Astrocyte (in vitro differentiated cells and primary cell): ENCODE measurements at regions not wholly inside any gene's neighbourhood (a gene's known extent, or its start where the extent isn't known, plus 50 kb on each side); places are given as distances from the start of the nearest gene placed in this dataset.

Experiments used
- EZH2 ChIP-seq: IDR thresholded peaks from 2 replicates; pipeline ENCODE4 v1.6.1; 2012; ENCODE audit warnings: mild to moderate bottlenecking, low read length, inconsistent platforms; ENCODE audit not compliant: insufficient read depth
- TF ChIP-seq, protein P1 (sequence below): IDR thresholded peaks from 2 replicates; pipeline ENCODE4 v1.5.1; 2011; ENCODE audit warnings: low read depth, mild to moderate bottlenecking, inconsistent platforms, low read length, moderate library complexity; ENCODE audit not compliant: insufficient read depth

DNA sequence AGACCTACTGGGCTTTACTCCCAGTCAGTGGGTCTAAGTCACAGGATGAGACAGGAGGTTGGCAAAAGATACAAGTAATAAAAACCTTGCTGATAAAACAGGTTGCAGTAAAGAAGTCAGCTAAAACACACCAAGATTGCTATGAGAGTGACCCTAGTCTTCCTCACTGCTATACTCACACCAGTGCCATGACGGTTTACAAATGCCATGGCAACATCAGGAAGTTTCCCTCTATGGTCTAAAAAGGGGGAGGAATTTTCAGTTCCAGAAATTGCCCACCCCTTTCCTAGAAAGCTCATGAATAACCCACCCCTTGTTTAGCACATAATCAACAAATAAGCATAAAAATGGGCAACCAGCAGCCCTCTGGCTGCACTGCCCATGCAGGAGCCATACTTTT is 966.7 kb upstream of the ROBO1 start:
- TF ChIP-seq, protein P1, sequence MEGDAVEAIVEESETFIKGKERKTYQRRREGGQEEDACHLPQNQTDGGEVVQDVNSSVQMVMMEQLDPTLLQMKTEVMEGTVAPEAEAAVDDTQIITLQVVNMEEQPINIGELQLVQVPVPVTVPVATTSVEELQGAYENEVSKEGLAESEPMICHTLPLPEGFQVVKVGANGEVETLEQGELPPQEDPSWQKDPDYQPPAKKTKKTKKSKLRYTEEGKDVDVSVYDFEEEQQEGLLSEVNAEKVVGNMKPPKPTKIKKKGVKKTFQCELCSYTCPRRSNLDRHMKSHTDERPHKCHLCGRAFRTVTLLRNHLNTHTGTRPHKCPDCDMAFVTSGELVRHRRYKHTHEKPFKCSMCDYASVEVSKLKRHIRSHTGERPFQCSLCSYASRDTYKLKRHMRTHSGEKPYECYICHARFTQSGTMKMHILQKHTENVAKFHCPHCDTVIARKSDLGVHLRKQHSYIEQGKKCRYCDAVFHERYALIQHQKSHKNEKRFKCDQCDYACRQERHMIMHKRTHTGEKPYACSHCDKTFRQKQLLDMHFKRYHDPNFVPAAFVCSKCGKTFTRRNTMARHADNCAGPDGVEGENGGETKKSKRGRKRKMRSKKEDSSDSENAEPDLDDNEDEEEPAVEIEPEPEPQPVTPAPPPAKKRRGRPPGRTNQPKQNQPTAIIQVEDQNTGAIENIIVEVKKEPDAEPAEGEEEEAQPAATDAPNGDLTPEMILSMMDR = no peak
- TF ChIP-seq EZH2 = no peak
